Renal pelvis (tissue), 1 donor: ENCODE measurements at regions not wholly inside any gene's neighbourhood (a gene's known extent, or its start where the extent isn't known, plus 50 kb on each side); places are given as distances from the start of the nearest gene placed in this dataset.
"Not testable (repeated sequence)": the region's sequence is repeated elsewhere in the genome, so short reads cannot be mapped to it uniquely, and the experiment has no call there.

Experiments
- DNase-seq: peaks from one replicate; pipeline ENCODE4 v3.0.0-alpha.2; 2013

GRCh38 chr5:143533978-143534760 is 130.7 kb upstream of the NR3C1 start:
- DNase-seq, result no peak

- no peak for DNase-seq
These were observed 130.0 kb upstream of the NR3C1 start for GRCh38 chr5:143533475-143533874.

GRCh38 chr5:143527808-143528207 is 124.3 kb upstream of the NR3C1 start:
- DNase-seq, result no peak

- no peak for DNase-seq
These were observed 121.7 kb upstream of the NR3C1 start for GRCh38 chr5:143525176-143525575.

GRCh38 chr5:143524338-143524945 is 121.0 kb upstream of the NR3C1 start:
- DNase-seq, result no peak

- DNase-seq, result no peak
These were observed 118.4 kb upstream of the NR3C1 start for GRCh38 chr5:143521846-143522400.

GRCh38 chr5:143521141-143521540 is 117.7 kb upstream of the NR3C1 start:
- no peak for DNase-seq

GRCh38 chr5:143519215-143519614 is 115.7 kb upstream of the NR3C1 start:
- not testable (repeated sequence) for DNase-seq

- DNase-seq, result not testable (repeated sequence)
These were observed 114.3 kb upstream of the NR3C1 start for GRCh38 chr5:143517824-143518223.

GRCh38 chr5:143516249-143516648 is 112.8 kb upstream of the NR3C1 start:
- DNase-seq, result no peak

- DNase-seq, result no peak
These were observed 112.3 kb upstream of the NR3C1 start for GRCh38 chr5:143515829-143516228.

- no peak for DNase-seq
These were observed 111.3 kb upstream of the NR3C1 start for GRCh38 chr5:143514616-143515335.

GRCh38 chr5:143513720-143514119 is 110.2 kb upstream of the NR3C1 start:
- no peak for DNase-seq

GRCh38 chr5:143511736-143512135 is 108.2 kb upstream of the NR3C1 start:
- no peak for DNase-seq

GRCh38 chr5:143509758-143510221 is 106.3 kb upstream of the NR3C1 start:
- no peak for DNase-seq

GRCh38 chr5:143506836-143507552 is 103.5 kb upstream of the NR3C1 start:
- no peak for DNase-seq

GRCh38 chr5:143505934-143506333 is 102.4 kb upstream of the NR3C1 start:
- no peak for DNase-seq

- DNase-seq, result no peak
These were observed 101.9 kb upstream of the NR3C1 start for GRCh38 chr5:143505354-143505753.

GRCh38 chr5:143501310-143502044 is 98.0 kb upstream of the NR3C1 start:
- no peak for DNase-seq

- DNase-seq, result no peak
These were observed 96.1 kb upstream of the NR3C1 start for GRCh38 chr5:143499480-143500114.

- DNase-seq, result no peak
These were observed 95.3 kb upstream of the NR3C1 start for GRCh38 chr5:143498821-143499220.
